ENCODE measurements at regions not wholly inside any gene's neighbourhood (a gene's known extent, or its start where the extent isn't known, plus 50 kb on each side); places are given as distances from the start of the nearest gene placed in this dataset.
"Not testable (repeated sequence)": the region's sequence is repeated elsewhere in the genome, so short reads cannot be mapped to it uniquely, and the experiment has no call there.

DNA sequence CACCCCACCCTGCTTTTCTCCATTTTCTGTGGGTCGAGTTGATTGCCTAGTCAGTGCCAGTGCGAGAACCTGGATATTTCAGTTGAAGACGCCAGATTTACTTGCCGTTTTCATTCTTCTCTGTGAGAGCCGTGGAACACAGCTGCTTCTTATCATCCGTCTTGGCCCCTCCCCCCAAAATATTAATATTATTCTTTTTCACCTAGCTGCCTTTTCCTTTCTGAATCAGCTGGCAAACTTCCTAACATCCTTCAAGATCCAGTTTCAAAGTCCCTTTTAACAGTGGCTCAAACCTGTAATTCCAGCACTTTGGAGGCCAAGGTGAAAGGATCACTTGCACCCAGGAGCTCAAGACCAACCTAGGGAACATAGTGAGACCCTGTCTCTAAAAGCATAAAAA is 117.1 kb upstream of the RASA1 start:
- no peak for DNase-seq

DNA sequence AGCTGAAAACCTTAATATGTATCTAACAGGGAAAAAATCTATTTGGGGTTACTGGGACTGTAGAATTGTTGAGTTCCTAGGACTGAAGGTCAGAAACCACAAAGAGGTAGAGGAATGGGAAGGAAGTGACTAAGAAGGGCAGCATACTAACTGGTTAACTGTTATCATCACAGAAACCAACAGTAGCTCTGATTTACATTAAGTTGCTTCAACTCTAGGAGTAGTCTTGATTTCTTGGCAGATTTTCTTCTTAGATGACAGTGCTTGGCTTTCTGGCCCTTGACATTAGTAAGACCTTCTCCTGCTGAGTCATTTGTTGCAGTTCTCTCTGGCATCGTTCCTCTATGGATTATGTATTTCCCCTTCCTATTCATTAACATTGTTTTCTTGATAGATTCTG is 116.1 kb upstream of the RASA1 start:
- no peak for DNase-seq

DNA sequence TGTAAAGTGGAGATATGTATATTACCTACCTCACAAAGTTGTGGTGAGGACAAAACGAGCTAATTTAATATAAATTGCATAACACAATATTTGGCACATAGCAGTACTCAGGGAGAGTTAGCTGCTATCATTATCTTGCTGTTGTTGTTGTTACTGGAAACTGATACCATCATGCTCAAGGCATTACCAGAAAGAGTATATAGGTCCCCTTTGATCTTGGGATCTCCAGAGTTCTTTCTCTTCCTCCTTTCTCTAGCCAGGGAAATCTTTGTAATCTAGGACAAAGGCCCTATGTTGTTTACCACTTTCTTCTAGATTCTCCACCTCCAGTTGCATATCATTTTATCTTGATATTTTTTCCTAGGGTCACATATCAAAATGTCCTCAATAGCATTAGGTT is 114.8 kb upstream of the RASA1 start:
- DNase-seq = no peak

- DNase-seq = no peak
Measured at GRCh38 chr5:87154191-87154590, 113.5 kb upstream of the RASA1 start.

DNA sequence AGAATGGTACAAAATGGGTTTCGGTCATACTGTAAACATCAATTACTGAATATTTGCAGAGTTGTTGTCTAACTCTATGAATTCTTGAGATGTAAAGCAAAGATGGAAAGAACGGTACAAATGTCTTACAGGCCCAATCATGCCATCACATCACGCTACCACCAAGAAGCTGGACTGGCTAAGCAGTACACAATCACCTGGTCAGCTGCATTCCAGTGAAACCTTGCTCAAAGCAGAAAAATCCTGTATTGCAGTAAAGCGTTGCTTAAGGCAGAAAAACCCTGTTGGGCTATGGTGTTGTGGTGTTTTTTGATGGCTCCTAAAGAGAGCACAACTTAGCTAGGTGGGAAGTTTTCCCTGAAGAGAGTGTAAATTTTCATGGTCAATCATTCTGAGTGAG is 112.6 kb upstream of the RASA1 start:
- no peak for DNase-seq

GRCh38 chr5:87156631-87157030 is 111.1 kb upstream of the RASA1 start:
- DNase-seq = no peak

DNA sequence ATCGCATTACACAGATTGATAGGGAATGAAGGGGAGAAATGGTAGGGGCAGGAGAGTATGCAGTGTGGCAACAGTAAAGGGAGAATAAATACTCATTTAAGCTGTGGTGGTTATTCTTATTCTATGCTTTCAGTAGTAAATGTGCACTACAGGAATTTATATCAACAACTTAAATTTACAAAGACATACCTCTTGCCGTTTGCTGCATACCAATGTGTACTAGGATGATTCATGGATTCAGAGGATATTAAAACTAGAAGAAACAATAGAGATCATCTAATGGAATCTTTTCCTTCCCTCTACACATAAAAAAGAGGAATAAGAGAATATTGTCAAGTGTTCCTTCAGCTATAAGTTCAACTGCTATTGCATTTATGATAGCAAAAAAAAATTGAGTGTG is 103.3 kb upstream of the RASA1 start:
- DNase-seq = no peak

GRCh38 chr5:87169300-87169991 is 98.2 kb upstream of the RASA1 start:
- DNase-seq = no peak

DNA sequence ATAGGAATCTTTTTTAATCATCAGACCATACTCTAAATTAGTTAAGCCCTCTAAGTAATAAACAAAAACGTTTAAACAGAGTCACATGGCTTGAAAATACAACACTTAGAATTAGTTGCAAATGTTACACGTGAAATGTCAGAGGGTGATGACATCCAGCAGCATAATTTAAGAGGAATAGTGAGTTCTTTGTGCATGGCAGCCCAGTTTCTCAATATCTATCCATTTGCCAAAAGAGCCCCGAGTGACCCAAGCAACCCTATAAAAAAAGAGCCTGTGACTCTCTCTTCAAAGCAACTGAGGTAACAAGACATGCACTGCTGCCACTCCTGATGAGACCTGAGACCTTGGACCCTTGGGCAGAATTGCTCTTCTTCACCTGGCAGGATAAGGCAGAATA is 96.9 kb upstream of the RASA1 start:
- DNase-seq = no peak

GRCh38 chr5:87182649-87183048 is 85.0 kb upstream of the RASA1 start:
- no peak for DNase-seq

DNA sequence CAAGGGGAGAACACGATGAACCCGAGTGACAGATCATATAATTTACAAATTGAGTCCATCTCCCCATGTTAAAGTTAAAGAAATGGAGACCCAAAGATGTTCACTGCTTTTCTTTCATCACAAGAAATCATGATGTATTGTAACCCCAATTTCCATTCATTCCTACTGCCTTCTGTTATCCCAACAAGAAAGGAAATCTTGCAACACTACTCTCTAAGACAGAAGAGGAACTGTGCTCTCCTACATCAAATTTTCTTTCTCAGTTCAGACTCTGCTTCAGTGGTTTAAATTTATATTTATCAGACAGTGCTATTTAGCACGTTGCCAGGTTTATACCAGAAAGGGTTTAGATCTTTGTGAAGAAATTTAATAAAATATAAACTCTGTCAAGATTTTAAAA is 83.8 kb upstream of the RASA1 start:
- DNase-seq = no peak

GRCh38 chr5:87184605-87185004 is 83.1 kb upstream of the RASA1 start:
- no peak for DNase-seq

- no peak for DNase-seq
Measured at GRCh38 chr5:87185838-87186237, 81.8 kb upstream of the RASA1 start.

DNA sequence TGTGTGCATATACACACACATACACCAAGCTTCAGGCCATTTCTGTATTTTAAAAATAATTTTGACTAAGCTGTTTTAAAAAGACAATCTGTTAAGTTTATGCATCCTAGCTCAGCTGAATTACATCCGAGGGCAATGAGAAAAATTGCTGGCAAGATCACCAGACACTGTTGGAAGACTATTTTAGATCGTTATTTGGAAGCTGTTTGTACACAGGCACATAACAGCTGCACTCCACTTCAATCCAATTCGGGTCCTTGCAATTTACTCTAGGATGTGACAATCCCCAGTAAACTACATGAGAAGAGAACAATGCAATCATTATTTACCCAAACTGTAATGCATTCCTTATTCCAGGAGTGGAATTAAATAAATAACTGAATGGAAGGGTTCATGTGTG is 79.3 kb upstream of the RASA1 start:
- DNase-seq = no peak

DNA sequence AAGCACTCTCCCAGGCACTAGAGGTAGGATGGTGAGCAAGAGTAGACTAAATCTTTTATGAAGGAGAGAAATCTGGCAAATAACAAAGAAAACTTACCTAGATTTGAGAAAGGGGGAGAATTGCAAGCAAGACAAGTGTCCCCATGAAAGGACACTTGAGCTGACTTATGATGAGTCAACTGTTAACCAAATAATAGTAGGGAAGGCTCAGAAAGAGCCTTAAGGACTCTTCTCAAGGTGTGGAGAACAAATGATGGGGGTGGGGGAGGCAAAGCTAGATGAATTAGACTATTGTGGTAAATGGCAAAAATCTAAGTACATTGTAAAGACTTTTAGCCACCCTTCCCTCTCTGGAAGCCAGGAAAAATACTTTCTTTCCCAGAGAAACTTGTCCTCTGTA is 77.6 kb upstream of the RASA1 start:
- DNase-seq = no peak

DNA sequence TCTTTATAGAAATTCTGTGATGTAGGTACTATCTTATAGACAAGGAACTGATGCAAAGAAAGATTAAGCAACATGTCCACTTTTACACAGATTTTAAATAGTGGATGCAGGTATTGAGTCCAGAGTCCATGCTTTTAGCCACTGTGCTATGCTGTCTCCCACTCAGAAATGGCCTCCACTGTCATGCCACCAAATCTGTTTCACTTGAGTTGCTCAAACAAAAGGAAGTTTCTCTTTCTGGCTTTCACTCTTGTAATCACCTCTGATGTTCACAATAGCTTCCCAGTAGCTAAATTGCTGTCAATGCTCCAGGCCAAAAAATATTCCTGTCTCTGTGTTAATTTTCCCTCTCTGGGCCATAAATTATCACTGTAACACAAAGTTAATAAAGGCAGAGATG is 77.0 kb upstream of the RASA1 start:
- no peak for DNase-seq

DNA sequence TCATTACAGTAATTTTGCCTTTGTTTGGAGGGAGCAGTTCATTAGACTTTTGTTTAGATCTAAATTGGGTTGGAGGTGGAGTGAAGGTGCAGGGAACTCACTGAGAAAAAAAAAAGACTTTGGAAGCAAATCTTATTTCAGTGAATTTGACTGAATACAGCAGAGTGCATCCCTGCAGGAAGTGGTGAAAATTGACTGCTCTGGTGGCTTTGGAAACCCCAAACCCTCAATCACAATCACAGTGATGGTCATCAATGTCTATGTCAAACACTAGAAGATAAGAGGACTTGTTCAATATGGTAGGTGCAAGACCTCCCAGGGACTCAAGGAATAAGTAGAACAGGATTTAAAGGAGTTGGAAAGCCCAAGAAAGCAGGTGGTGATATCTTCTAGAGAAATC is 76.0 kb upstream of the RASA1 start:
- DNase-seq = no peak

DNA sequence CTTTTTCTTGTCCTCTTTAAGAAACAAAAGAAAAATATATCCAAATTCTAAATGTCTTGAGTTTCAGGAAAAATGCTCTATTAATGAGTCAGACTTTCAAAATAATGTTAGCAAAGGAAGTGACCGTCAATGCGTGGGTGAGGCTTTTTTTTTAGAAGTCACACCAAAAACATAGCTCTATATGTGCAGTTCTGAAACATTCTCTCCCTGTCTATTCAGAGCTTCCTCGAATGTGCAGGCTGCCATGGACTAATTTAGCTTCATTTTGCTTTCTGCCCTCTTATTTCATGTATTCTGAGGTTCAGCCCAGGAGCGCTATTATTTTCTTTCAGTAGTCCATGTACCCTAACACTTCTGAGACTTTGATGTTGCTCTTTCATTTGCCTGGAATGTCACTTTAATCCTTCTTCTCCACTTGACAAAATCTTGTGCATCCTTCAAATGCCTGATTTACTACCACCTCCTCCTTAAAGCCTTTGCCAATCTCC is 72.5 kb upstream of the RASA1 start:
- DNase-seq = no peak

- DNase-seq = no peak
Measured at GRCh38 chr5:87195616-87196015, 72.1 kb upstream of the RASA1 start.

DNA sequence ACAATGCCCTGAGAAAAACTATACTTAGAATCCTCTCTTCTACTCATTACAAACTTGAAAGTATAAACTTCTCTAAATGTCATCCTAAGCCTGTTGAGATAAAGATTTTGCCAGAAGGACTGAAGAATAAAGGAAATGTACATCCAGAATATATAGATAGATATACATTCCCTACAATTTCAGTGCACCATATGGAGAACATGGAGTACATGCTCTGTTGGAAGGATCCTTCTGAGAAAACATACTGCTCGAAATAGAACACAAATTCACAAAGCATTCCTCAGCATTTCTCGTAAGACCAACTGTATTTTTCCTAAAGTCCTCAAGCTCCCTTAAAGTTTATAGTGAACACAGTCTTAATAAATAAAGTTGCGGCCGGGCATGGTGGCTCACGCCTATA is 69.7 kb upstream of the RASA1 start:
- DNase-seq = no peak

GRCh38 chr5:87199246-87199645 is 68.4 kb upstream of the RASA1 start:
- DNase-seq = not testable (repeated sequence)

GRCh38 chr5:87199704-87200103 is 68.0 kb upstream of the RASA1 start:
- DNase-seq = not testable (repeated sequence)

DNA sequence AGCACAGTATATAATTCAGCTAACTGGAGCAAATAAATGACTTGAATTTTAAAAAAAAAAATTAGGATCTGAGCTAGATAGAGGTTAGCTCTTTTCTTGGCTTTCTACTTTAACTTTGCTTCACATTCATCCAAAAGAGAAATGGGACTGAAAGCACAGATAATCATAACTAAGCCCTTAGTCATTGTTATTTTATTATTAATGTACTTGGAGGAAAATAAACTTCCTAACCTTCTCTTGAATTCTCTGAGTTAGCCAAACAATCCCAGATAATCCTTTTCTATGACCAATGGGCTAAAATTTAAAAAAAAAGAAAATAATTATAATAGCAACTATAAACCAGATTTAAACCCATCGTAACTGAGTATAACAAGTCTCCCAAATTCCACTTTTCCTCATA is 57.6 kb upstream of the RASA1 start:
- DNase-seq = no peak

GRCh38 chr5:87210743-87211142 is 56.9 kb upstream of the RASA1 start:
- DNase-seq = no peak

- DNase-seq = no peak
Measured at GRCh38 chr5:87211676-87212075, 56.0 kb upstream of the RASA1 start.

All from midbrain (tissue), 1 donor.